ENCODE measurements at regions not wholly inside any gene's neighbourhood (a gene's known extent, or its start where the extent isn't known, plus 50 kb on each side); places are given as distances from the start of the nearest gene placed in this dataset.

DNA sequence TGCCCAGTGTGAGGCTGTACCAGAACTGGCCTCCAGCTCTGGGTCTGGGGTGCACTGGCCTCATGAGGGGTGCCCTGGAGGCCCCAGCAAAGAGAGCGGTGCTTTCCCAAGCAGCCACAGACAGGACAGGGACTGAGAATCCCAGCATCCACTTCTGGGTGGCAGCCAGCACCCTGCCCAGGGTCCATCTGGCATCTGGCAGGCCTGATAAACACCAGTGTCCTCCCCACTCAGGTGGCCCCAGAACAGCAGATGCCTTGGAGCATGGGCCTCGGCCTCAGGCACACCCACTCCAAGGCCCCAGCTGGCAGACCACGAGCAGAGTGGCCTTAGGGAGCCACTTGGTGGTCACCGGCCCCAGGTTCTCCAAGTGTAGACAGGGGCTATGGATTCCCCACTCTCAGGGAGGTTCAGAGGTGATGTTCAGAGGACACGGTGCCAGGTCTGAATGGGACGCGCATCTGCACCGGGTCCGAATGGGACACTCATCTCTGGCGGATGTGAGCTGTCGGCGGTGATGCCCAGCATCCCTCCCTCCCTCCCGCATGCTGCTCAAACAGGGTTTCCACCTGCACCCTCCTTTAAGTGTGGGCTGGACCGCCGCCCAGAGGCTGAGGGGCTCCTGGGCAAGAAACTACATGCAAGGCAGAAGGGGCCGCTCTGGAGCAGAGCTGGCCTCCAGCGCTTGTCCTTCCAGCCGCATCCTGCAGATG, 82.2 kb upstream of the GPC1 start:
- Mint-ChIP-seq H3K27me3 (peaks cover 33% of the 10 kb centered on the region), H3K9me3 (no peaks in the 10 kb centered on the region), H3K4me1 (no peaks in the 10 kb centered on the region), H3K36me3 (ENCODE audit: insufficient read depth) (no peaks in the 10 kb centered on the region), H3K4me3 (no peak overlapping the region), H3K27ac (ENCODE audit: low read depth) (no peak overlapping the region)
- no peak for DNase-seq (ENCODE audit: low spot score in 2 of 2)
- no peak for ATAC-seq (replicated peaks; ENCODE audit: extremely low read depth, poor library complexity, severe bottlenecking)

GRCh38 chr2:240353944-240354343, 81.5 kb upstream of the GPC1 start:
- Mint-ChIP-seq H3K27ac (ENCODE audit: low read depth) (no peak overlapping the region), H3K9me3 (no peaks in the 10 kb centered on the region), H3K4me1 (no peaks in the 10 kb centered on the region), H3K36me3 (ENCODE audit: insufficient read depth) (no peaks in the 10 kb centered on the region), H3K27me3 (peaks cover 26% of the 10 kb centered on the region), H3K4me3 (no peak overlapping the region)
- ATAC-seq (replicated peaks; ENCODE audit: extremely low read depth, poor library complexity, severe bottlenecking) (no peak), DNase-seq (ENCODE audit: low spot score in 2 of 2) (no peak)

- Mint-ChIP-seq H3K4me1 (no peaks in the 10 kb centered on the region), H3K27me3 (peaks cover 20% of the 10 kb centered on the region), H3K27ac (ENCODE audit: low read depth) (no peak overlapping the region), H3K9me3 (no peaks in the 10 kb centered on the region), H3K36me3 (ENCODE audit: insufficient read depth) (no peaks in the 10 kb centered on the region), H3K4me3 (no peak overlapping the region)
- no peak for ATAC-seq (replicated peaks; ENCODE audit: extremely low read depth, poor library complexity, severe bottlenecking)
- DNase-seq (ENCODE audit: low spot score in 2 of 2) = no peak
Measured at GRCh38 chr2:240355001-240355891, 80.2 kb upstream of the GPC1 start.

DNA sequence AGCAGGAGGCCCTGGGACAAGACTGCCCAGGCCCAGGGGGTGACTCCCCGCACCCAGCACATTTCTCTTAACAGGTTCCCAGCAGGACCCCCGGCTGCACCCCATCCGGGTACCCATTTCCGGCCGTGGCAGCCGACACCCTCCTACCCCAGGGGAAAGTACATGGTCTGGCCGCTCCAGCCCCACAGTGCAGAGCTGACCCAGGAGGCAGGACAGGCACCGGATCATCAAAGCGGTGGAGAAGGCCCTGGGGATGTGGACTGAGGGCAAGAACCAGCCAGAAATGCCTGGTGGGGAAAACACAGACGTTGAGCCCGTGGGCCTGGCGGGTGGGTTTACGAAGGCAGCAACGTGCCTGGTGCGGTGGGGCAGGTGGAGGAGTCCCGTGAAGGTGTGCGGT, 79.5 kb upstream of the GPC1 start:
- H3K9me3 Mint-ChIP-seq = peaks cover 6% of the 10 kb centered on the region

DNA sequence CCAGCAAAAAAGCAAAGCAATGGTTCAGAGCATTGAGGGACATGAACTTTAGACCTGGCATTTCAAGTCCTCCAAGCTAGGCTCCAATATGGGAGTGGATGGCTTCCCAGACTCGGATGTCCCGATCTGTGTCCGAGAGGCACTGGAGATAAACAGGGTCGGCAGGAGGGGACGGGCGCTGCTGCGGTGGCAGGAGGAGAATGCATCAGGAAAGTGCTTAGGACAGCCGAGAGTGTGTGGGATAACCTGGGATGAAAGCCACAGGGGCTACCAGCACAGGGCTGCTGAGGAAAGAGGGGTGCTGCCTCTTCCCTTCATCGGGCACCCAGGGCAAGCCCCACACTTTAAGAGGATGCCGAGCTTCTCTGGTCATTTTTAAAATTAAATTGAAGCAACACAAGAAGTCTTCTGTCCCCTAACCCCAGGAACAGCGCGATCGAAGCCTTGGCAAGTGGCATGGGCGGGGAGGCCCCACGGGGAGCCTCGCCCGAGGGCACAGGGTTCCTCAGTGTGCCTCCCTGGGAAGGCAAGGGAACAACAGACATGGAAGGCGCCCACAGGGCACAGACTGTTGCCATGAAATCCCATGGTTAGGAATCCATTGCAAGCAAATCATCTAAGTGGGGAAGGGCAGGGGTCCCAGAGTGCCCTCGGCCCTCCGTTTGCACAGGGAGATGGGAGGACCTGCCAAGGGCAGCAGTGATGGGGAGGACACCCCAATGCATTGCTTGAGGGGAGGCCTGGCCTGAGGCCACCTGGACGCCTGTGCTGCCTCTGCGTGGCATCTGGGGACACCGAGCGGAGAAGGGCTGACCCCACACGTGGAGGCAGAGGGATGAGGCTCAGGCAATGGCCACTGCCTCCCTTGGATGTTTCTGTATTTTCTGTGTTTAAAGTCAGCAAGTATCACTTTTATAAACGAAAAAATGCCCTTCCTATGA, 78.5 kb upstream of the GPC1 start:
- H3K4me3 Mint-ChIP-seq = no peak overlapping the region
- DNase-seq (ENCODE audit: low spot score in 2 of 2) (no peak), ATAC-seq (replicated peaks; ENCODE audit: extremely low read depth, poor library complexity, severe bottlenecking) (no peak)
- H3K27ac Mint-ChIP-seq (ENCODE audit: low read depth) = no peak overlapping the region
- H3K4me1 Mint-ChIP-seq = no peaks in the 10 kb centered on the region
- peaks cover 10% of the 10 kb centered on the region for H3K9me3 Mint-ChIP-seq
- H3K36me3 Mint-ChIP-seq (ENCODE audit: insufficient read depth) = no peaks in the 10 kb centered on the region
- H3K27me3 Mint-ChIP-seq = peaks cover 26% of the 10 kb centered on the region

More for the DNA sequence above, 79.5 kb upstream of the GPC1 start:
- no peak for DNase-seq (ENCODE audit: low spot score in 2 of 2)
- Mint-ChIP-seq H3K4me3 (no peak overlapping the region), H3K4me1 (no peaks in the 10 kb centered on the region), H3K27me3 (peaks cover 18% of the 10 kb centered on the region), H3K36me3 (ENCODE audit: insufficient read depth) (no peaks in the 10 kb centered on the region), H3K27ac (ENCODE audit: low read depth) (no peak overlapping the region)
- ATAC-seq (replicated peaks; ENCODE audit: extremely low read depth, poor library complexity, severe bottlenecking) = no peak

DNA sequence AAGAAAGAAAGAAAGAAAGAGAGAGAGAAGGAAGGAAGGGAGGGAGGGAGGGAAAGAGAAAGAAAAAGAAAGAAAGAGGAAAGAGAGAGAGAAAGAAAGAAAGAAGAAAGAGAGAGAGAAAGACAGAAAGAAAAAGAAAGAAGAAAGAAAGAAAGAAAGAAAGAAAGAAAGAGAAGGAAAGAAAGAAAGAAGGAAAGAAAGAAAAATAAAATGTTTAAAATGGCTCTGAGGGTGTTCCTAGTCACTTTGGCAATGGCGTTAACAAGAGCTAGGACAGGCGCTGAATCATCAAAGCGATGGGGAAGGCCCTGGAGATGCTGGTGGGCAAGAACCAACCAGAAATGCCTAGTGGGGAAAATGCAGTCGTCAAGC, 77.8 kb upstream of the GPC1 start:
- Mint-ChIP-seq H3K4me1 (no peaks in the 10 kb centered on the region), H3K4me3 (no peak overlapping the region), H3K27me3 (peaks cover 26% of the 10 kb centered on the region), H3K9me3 (peaks cover 10% of the 10 kb centered on the region), H3K27ac (ENCODE audit: low read depth) (no peak overlapping the region), H3K36me3 (ENCODE audit: insufficient read depth) (no peaks in the 10 kb centered on the region)
- ATAC-seq (replicated peaks; ENCODE audit: extremely low read depth, poor library complexity, severe bottlenecking) = no peak
- DNase-seq (ENCODE audit: low spot score in 2 of 2) = no peak

DNA sequence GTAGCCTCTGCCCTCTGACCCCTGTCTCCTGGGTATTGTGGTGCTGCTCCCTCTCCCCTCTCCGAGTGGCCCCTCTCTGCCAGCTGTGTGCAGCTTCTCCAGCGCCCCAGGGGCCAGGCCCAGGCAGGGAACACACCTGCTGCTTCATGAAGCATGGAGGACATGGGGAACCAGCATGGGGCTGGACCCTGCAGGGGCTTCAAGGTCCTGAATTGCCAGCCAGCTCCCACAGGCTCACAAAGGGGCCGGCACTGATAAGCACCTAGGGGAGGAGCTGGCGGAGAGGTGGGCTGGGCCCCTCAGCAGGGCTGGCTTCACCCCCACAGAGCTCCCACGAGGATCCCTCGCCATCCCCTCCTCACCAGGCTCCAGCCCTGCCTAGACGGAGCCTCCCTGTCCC, 77.4 kb upstream of the GPC1 start:
- Mint-ChIP-seq H3K27me3 (peaks cover 26% of the 10 kb centered on the region), H3K9me3 (peaks cover 10% of the 10 kb centered on the region), H3K4me3 (no peak overlapping the region), H3K36me3 (ENCODE audit: insufficient read depth) (no peaks in the 10 kb centered on the region), H3K27ac (ENCODE audit: low read depth) (no peak overlapping the region), H3K4me1 (no peaks in the 10 kb centered on the region)
- ATAC-seq (replicated peaks; ENCODE audit: extremely low read depth, poor library complexity, severe bottlenecking) = no peak
- DNase-seq (ENCODE audit: low spot score in 2 of 2) = no peak

- DNase-seq (ENCODE audit: low spot score in 2 of 2) = no peak
- peaks cover 10% of the 10 kb centered on the region for H3K9me3 Mint-ChIP-seq
- H3K36me3 Mint-ChIP-seq (ENCODE audit: insufficient read depth) = no peaks in the 10 kb centered on the region
- H3K27ac Mint-ChIP-seq (ENCODE audit: low read depth) = no peak overlapping the region
- peaks cover 29% of the 10 kb centered on the region for H3K27me3 Mint-ChIP-seq
- ATAC-seq (replicated peaks; ENCODE audit: extremely low read depth, poor library complexity, severe bottlenecking) = no peak
- H3K4me3 Mint-ChIP-seq = no peak overlapping the region
- H3K4me1 Mint-ChIP-seq = no peaks in the 10 kb centered on the region
Measured at GRCh38 chr2:240358821-240359397, 76.6 kb upstream of the GPC1 start.

GRCh38 chr2:240359695-240360094, 75.8 kb upstream of the GPC1 start:
- Mint-ChIP-seq H3K27me3 (peaks cover 35% of the 10 kb centered on the region), H3K4me1 (no peaks in the 10 kb centered on the region), H3K9me3 (peaks cover 10% of the 10 kb centered on the region), H3K36me3 (ENCODE audit: insufficient read depth) (no peaks in the 10 kb centered on the region), H3K4me3 (no peak overlapping the region), H3K27ac (ENCODE audit: low read depth) (no peak overlapping the region)
- no peak for DNase-seq (ENCODE audit: low spot score in 2 of 2)
- ATAC-seq (replicated peaks; ENCODE audit: extremely low read depth, poor library complexity, severe bottlenecking) = no peak

GRCh38 chr2:240360645-240361475, 74.6 kb upstream of the GPC1 start:
- DNase-seq (ENCODE audit: low spot score in 2 of 2) (no peak), ATAC-seq (replicated peaks; ENCODE audit: extremely low read depth, poor library complexity, severe bottlenecking) (no peak)
- no peak overlapping the region for H3K4me3 Mint-ChIP-seq
- peaks cover 28% of the 10 kb centered on the region for H3K27me3 Mint-ChIP-seq
- H3K9me3 Mint-ChIP-seq = peaks cover 10% of the 10 kb centered on the region
- no peaks in the 10 kb centered on the region for H3K4me1 Mint-ChIP-seq
- no peaks in the 10 kb centered on the region for H3K36me3 Mint-ChIP-seq (ENCODE audit: insufficient read depth)
- no peak overlapping the region for H3K27ac Mint-ChIP-seq (ENCODE audit: low read depth)

DNA sequence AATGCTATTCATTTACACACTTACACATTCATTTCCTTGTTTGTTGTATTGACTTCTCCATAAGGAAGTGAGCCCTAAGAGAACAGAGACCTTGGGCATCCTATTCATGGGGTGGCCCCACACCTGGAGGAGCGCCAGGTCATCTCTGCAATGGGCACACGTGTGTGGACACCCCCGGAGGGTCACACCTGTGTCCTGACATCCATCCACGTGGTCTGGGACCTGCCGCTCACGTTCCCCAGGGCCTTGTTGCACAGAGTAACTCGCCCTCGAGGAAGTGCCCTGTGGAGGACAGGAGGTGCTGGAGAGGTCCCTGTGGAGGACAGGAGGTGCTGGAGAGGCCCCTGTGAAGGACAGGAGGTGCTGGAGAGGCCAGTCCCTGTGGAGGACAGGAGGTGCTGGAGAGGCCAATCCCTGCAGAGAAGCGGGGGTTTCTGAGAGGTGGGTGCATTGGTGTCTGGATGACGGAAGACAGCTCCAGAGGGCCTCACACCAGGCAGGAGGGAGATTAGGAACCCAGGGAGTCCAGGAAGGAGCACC, 73.2 kb upstream of the GPC1 start:
- DNase-seq (ENCODE audit: low spot score in 2 of 2) (no peak), ATAC-seq (replicated peaks; ENCODE audit: extremely low read depth, poor library complexity, severe bottlenecking) (no peak)
- Mint-ChIP-seq H3K4me1 (no peaks in the 10 kb centered on the region), H3K4me3 (no peak overlapping the region), H3K9me3 (peaks cover 10% of the 10 kb centered on the region), H3K27ac (ENCODE audit: low read depth) (no peak overlapping the region), H3K36me3 (ENCODE audit: insufficient read depth) (no peaks in the 10 kb centered on the region), H3K27me3 (peaks cover 22% of the 10 kb centered on the region)

Data from central memory CD8-positive, alpha-beta T cell (primary cell).